Spinal cord (tissue), 9 donors: ENCODE measurements at regions not wholly inside any gene's neighbourhood (a gene's known extent, or its start where the extent isn't known, plus 50 kb on each side); places are given as distances from the start of the nearest gene placed in this dataset.
A peak's percentile ranks its signal among the peaks of the same experiment; 100 is the strongest.

Experiments used
- DNase-seq, 6 donors: peaks; one replicate each; pipeline versions ENCODE4 v3.0.0 to v3.0.0-alpha.2; 2013 to 2015; ENCODE audit warnings: low spot score in 6 of 6, low read depth in 4 of 6
- H3K27ac ChIP-seq: one replicate; pipeline ENCODE4 v1.5.1; 2013; ENCODE audit warnings: low read depth, low read length, control low read depth
- H3K27me3 ChIP-seq: one replicate; pipeline ENCODE4 v1.6.1; 2013; ENCODE audit warnings: low read length; ENCODE audit not compliant: control insufficient read depth, insufficient read depth
- H3K36me3 ChIP-seq: one replicate; pipeline ENCODE4 v1.6.1; 2013; ENCODE audit warnings: low read length; ENCODE audit not compliant: control insufficient read depth, insufficient read depth
- H3K4me1 ChIP-seq: one replicate; pipeline ENCODE4 v1.6.1; 2013; ENCODE audit warnings: low read length; ENCODE audit not compliant: control insufficient read depth, insufficient read depth
- H3K4me3 ChIP-seq: one replicate; pipeline ENCODE4 v1.5.1; 2013; ENCODE audit warnings: low read depth, low read length, control low read depth
- H3K9me3 ChIP-seq: one replicate; pipeline ENCODE4 v1.6.1; 2013; ENCODE audit warnings: low read length; ENCODE audit not compliant: control insufficient read depth, insufficient read depth
- WGBS: methylation state at CpG from one replicate; pipeline ENCODE4 v1.1.5; 2013; ENCODE audit warnings: missing lambda C conversion rate; ENCODE audit not compliant: insufficient coverage; 5-methylcytosine and 5-hydroxymethylcytosine counted together
- donor health status: healthy.

- no peaks in the 10 kb centered on the region for H3K27me3 ChIP-seq
- no peak overlapping the region for H3K4me3 ChIP-seq
- 82% methylated on average over 11 of the region's 13 CpGs for WGBS
- DNase-seq: no peak
- H3K36me3 ChIP-seq: no peaks in the 10 kb centered on the region
- H3K9me3 ChIP-seq: no peaks in the 10 kb centered on the region
- no peaks in the 10 kb centered on the region for H3K4me1 ChIP-seq
- no peak overlapping the region for H3K27ac ChIP-seq
Measured at GRCh38 chr5:2272755-2273154, 390.0 kb upstream of the IRX4 start.

GRCh38 chr5:2272039-2272438 lies 389.3 kb upstream of the IRX4 start:
- DNase-seq: no peak
- H3K27me3 ChIP-seq: no peaks in the 10 kb centered on the region
- no peaks in the 10 kb centered on the region for H3K36me3 ChIP-seq
- H3K27ac ChIP-seq: no peak overlapping the region
- 90% methylated on average over 8 of the region's 10 CpGs for WGBS
- no peaks in the 10 kb centered on the region for H3K9me3 ChIP-seq
- H3K4me1 ChIP-seq: no peaks in the 10 kb centered on the region
- H3K4me3 ChIP-seq: no peak overlapping the region

DNA sequence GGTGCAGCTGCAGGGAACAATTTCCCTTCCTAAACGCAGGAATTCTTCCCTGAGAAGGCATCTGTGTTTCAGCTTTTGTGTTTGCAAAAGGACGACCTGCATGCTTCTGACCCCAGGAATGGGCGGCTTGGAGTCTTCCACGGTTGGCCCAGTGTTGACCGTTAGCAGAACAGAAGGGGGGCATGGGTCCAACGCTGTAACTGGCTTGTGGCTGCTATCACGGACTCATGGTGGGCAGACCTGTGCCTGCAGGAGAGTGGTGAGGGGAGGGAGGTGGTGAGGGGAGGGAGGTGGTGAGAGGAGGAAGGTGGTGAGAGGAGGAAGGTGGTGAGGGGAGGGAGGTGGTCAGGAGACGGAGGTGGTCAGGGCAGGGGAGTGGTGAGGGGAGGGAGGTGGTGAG lies 388.6 kb upstream of the IRX4 start:
- no peak overlapping the region for H3K4me3 ChIP-seq
- no peak overlapping the region for H3K27ac ChIP-seq
- H3K4me1 ChIP-seq: no peaks in the 10 kb centered on the region
- H3K9me3 ChIP-seq: no peaks in the 10 kb centered on the region
- no peaks in the 10 kb centered on the region for H3K36me3 ChIP-seq
- H3K27me3 ChIP-seq: no peaks in the 10 kb centered on the region
- WGBS: 57% methylated on average over 8 of the region's 8 CpGs
- no peak for DNase-seq

DNA sequence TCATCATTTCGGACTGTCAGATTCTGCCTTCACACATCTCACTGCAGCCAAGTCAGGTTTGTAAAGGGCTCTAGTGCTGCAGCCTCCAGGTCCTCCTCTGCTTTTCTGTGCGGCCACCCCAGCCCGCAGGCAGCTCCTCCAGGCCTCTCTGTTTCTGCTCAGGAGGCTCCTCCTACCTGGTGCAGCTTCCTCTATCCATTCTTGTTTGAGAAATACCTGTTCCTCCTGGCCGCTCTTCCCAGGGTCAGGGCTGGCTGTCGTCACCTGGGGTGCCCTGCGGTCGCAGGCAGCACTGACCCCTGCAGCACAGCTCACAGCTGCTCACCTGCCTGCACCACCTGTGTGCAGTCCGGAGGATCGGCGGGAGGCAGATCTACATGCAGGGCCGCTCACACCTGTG lies 387.7 kb upstream of the IRX4 start:
- WGBS: 93% methylated on average over 10 of the region's 11 CpGs
- Histone ChIP-seq H3K4me3 (no peak overlapping the region), H3K36me3 (no peaks in the 10 kb centered on the region)

GRCh38 chr5:2269656-2270055 lies 386.9 kb upstream of the IRX4 start:
- no peak overlapping the region for H3K27ac ChIP-seq
- DNase-seq: no peak
- H3K9me3 ChIP-seq: no peaks in the 10 kb centered on the region
- no peak overlapping the region for H3K4me3 ChIP-seq
- no peaks in the 10 kb centered on the region for H3K4me1 ChIP-seq
- no peaks in the 10 kb centered on the region for H3K36me3 ChIP-seq
- no peaks in the 10 kb centered on the region for H3K27me3 ChIP-seq
- 100% methylated on average over 2 of the region's 5 CpGs for WGBS

More for the DNA sequence above, 387.7 kb upstream of the IRX4 start:
- Histone ChIP-seq H3K4me1 (no peaks in the 10 kb centered on the region), H3K9me3 (no peaks in the 10 kb centered on the region), H3K27ac (no peak overlapping the region), H3K27me3 (no peaks in the 10 kb centered on the region)
- no peak for DNase-seq

GRCh38 chr5:2267991-2268390 lies 385.3 kb upstream of the IRX4 start:
- H3K36me3 ChIP-seq: no peaks in the 10 kb centered on the region
- no peaks in the 10 kb centered on the region for H3K4me1 ChIP-seq
- no peak for DNase-seq
- no peaks in the 10 kb centered on the region for H3K27me3 ChIP-seq
- no peak overlapping the region for H3K4me3 ChIP-seq
- no peak overlapping the region for H3K27ac ChIP-seq
- 95% methylated on average over 11 of the region's 13 CpGs for WGBS
- H3K9me3 ChIP-seq: no peaks in the 10 kb centered on the region

GRCh38 chr5:2266641-2267240 lies 384.0 kb upstream of the IRX4 start:
- no peak overlapping the region for H3K4me3 ChIP-seq
- H3K27me3 ChIP-seq: peaks cover 4% of the 10 kb centered on the region
- no peak overlapping the region for H3K27ac ChIP-seq
- no peaks in the 10 kb centered on the region for H3K9me3 ChIP-seq
- no peaks in the 10 kb centered on the region for H3K36me3 ChIP-seq
- no CpG with 5 or more reads among the region's 9 CpGs for WGBS
- peak in 1 of 6 donors; percentile 55 for DNase-seq
- no peaks in the 10 kb centered on the region for H3K4me1 ChIP-seq

GRCh38 chr5:2265341-2265740 lies 382.6 kb upstream of the IRX4 start:
- H3K27me3 ChIP-seq: peaks cover 4% of the 10 kb centered on the region
- no peak for DNase-seq
- WGBS: 100% methylated on average over 1 of the region's 11 CpGs
- H3K4me3 ChIP-seq: no peak overlapping the region
- no peaks in the 10 kb centered on the region for H3K36me3 ChIP-seq
- no peaks in the 10 kb centered on the region for H3K9me3 ChIP-seq
- no peak overlapping the region for H3K27ac ChIP-seq
- no peaks in the 10 kb centered on the region for H3K4me1 ChIP-seq

DNA sequence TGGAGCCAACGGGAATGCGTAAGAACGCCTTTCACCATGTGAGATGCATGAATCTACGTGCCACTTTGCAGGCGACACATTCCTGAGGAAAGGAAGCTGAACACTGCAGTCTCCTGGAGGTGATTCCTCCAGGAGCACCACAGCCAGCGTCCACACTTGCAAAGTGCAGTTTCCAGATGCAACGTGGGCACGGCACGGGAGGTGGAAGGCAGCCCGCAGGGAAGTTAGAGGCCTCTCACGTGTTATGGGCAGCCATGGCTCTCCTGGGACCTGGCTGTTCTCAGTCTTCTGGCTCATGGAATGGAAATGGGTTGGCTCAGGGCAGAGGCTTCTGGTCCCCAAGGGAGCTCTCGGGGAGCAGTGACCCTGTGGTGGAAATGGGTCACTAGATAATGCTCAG lies 381.0 kb upstream of the IRX4 start:
- Histone ChIP-seq H3K4me1 (no peaks in the 10 kb centered on the region), H3K27me3 (peaks cover 4% of the 10 kb centered on the region), H3K4me3 (no peak overlapping the region), H3K27ac (no peak overlapping the region), H3K9me3 (no peaks in the 10 kb centered on the region), H3K36me3 (no peaks in the 10 kb centered on the region)
- 91% methylated on average over 12 of the region's 12 CpGs for WGBS
- DNase-seq: no peak

- no peak overlapping the region for H3K4me3 ChIP-seq
- H3K36me3 ChIP-seq: no peaks in the 10 kb centered on the region
- no peaks in the 10 kb centered on the region for H3K4me1 ChIP-seq
- WGBS: 89% methylated on average over 8 of the region's 9 CpGs
- H3K27me3 ChIP-seq: peaks cover 4% of the 10 kb centered on the region
- H3K27ac ChIP-seq: no peak overlapping the region
- no peak for DNase-seq
- H3K9me3 ChIP-seq: no peaks in the 10 kb centered on the region
Measured at GRCh38 chr5:2262620-2263019, 379.9 kb upstream of the IRX4 start.
